ENCODE measurements at regions not wholly inside any gene's neighbourhood (a gene's known extent, or its start where the extent isn't known, plus 50 kb on each side); places are given as distances from the start of the nearest gene placed in this dataset.
"Not testable (repeated sequence)": the region's sequence is repeated elsewhere in the genome, so short reads cannot be mapped to it uniquely, and the experiment has no call there.

DNA sequence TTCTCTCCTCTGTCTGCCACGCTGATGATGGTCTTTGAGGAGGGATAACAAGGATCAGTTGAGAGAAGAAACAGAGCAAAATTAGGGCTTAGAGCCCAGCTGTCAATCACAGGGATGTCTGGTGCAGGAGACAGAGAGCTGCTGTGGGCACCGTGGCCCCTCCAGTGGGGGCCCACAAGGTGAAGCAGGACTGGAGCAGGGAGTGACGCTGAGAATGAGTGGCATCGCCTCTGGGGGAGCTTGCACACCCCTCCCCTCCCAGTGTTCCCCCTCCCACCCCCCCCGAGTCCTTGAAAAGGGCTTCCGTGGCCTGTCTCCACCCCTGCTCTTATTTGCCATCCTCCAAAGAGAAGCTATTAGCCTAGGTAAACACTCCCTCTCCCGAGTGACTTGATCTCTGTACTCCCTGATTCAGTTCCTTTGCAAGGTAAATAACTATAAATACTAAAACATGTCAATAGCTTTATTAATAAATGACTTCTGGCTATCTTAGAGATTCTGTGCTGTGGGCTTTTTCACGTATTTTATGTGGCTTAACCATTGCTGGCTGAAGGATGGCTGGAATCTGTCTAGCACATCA lies 440.0 kb downstream of the ZNF536 start:
- in situ Hi-C loops (cut with MboI; ENCODE audit: low pct_unique_long_range_greater_than_20kb, low sequenced_read_pairs, unreplicated experiment) = no loop called here
- DNase-seq (ENCODE audit: low spot score) = no peak
- TF ChIP-seq, protein P1, sequence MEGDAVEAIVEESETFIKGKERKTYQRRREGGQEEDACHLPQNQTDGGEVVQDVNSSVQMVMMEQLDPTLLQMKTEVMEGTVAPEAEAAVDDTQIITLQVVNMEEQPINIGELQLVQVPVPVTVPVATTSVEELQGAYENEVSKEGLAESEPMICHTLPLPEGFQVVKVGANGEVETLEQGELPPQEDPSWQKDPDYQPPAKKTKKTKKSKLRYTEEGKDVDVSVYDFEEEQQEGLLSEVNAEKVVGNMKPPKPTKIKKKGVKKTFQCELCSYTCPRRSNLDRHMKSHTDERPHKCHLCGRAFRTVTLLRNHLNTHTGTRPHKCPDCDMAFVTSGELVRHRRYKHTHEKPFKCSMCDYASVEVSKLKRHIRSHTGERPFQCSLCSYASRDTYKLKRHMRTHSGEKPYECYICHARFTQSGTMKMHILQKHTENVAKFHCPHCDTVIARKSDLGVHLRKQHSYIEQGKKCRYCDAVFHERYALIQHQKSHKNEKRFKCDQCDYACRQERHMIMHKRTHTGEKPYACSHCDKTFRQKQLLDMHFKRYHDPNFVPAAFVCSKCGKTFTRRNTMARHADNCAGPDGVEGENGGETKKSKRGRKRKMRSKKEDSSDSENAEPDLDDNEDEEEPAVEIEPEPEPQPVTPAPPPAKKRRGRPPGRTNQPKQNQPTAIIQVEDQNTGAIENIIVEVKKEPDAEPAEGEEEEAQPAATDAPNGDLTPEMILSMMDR (IDR thresholded peaks at IDR 0.05; ENCODE audit: extremely low read depth, insufficient read depth, missing control alignments) = no peak

DNA sequence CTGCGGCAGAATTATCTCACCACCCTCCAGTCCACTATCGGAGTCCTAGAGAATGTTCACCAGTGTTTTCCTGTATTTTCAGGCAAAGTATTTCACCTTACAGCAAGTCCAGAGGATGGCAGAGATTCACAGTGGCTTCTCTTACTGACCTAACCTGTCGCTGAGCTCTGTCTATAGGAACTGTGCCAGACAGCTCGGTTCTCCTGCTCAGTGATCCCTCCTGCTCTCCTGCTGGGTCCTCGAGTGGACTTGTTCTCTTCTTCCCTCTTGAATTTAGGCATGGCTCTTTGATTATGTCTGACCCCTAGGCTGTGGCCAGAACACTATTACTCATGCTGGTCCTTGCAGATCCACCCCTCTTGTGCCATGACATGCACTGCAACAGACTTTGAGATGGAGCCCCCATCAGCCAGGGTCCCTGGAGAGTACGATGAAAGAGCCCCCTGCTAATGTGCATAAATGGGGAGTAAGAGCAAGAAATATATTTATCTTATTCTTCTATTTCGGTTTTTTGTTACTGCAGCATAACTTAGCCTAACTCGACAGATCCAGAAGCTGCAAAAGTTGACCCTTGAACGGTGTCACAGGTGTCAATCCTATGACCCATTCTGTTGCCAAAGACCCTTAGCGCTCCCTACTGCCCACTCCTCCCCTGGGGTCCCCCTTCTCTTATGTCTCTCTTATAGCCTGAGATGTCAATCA lies 439.4 kb downstream of the ZNF536 start:
- TF ChIP-seq, protein P1 (IDR thresholded peaks at IDR 0.05; ENCODE audit: extremely low read depth, insufficient read depth, missing control alignments) = no peak
- DNase-seq (ENCODE audit: low spot score) = no peak
- in situ Hi-C loops (cut with MboI; ENCODE audit: low pct_unique_long_range_greater_than_20kb, low sequenced_read_pairs, unreplicated experiment) = no loop called here

DNA sequence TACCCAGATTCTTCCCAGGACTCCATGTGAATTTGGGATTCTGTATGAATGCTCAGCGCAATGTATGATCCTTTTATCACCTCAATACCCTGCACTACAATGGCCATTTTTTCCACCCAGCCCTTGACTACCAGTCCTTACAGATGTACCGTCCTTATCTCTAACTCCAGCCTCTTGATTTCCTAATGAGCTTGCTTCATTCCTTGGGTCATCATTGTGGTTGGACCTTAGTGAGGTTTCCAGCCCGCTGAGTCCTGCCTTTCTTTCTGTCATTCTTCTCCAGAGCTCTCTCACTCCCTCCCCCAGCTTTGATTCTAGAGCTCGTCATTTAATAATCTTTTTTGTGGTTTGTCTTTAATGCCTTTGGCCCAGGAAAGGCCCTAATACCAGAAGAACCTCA lies 438.5 kb downstream of the ZNF536 start:
- in situ Hi-C loops (cut with MboI; ENCODE audit: low pct_unique_long_range_greater_than_20kb, low sequenced_read_pairs, unreplicated experiment) = no loop called here
- no peak for DNase-seq (ENCODE audit: low spot score)
- TF ChIP-seq, protein P1 (IDR thresholded peaks at IDR 0.05; ENCODE audit: extremely low read depth, insufficient read depth, missing control alignments) = no peak

DNA sequence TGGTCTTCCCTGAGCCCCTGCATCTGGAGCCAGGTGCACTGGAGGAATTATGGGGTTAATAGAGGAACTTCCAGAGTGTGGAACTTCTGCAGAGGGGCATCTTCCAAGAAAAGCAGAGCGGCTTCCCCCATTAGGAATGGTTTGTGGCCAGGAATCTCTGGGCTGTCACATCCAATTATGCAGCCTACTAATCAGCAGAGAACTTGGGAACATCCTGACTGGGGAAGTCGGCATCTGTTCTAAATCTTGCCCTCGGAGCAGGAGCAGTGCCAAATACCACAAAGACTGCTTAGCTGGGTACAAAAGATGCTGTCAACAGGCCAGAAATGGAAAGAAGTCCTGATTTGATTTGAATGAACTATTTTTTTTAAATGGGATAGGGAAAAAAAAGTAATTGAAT lies 435.1 kb downstream of the ZNF536 start:
- in situ Hi-C loops (cut with MboI; ENCODE audit: low pct_unique_long_range_greater_than_20kb, low sequenced_read_pairs, unreplicated experiment) = no loop called here
- DNase-seq (ENCODE audit: low spot score) = no peak
- TF ChIP-seq, protein P1 (IDR thresholded peaks at IDR 0.05; ENCODE audit: extremely low read depth, insufficient read depth, missing control alignments) = no peak

DNA sequence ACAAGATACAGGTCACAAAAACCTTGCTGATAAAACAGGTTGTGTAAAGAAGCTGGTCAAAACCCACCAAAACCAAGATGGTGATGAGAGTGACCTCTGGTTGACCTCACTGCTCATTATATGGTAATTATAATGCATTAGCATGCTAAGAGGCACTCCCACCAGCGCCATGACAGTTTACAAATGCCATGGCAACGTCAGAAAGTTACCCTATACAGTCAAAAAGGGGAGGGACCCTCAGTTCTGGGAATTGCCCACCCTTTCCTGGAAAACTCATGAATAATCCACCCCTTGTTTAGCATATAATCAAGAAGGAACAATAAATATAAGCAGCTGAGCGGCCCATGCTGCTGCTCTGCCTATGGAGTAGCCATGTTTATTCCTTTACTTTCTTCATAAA lies 434.1 kb downstream of the ZNF536 start:
- no peak for DNase-seq (ENCODE audit: low spot score)
- in situ Hi-C loops (cut with MboI; ENCODE audit: low pct_unique_long_range_greater_than_20kb, low sequenced_read_pairs, unreplicated experiment) = no loop called here
- TF ChIP-seq, protein P1 (IDR thresholded peaks at IDR 0.05; ENCODE audit: extremely low read depth, insufficient read depth, missing control alignments) = no peak

DNA sequence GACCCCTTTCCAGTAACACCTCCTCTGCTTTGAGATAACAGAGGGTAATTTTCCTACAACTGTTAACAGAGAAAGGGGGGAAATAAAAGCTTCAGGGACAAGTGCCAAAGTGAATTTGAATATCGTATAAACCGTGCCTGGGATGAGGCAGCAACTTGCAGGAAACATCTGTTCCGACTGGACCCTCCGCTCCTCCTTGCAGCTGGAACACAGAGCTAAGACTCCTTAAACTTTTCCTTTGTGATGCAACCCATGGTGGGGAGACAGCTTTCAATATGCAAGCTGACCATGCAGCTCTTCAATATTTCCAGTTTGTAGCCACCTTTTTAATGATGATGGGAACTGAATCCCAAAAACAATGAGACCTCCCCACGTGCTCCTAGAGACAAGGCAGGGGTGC lies 432.6 kb downstream of the ZNF536 start:
- in situ Hi-C loops (cut with MboI; ENCODE audit: low pct_unique_long_range_greater_than_20kb, low sequenced_read_pairs, unreplicated experiment) = no loop called here
- DNase-seq (ENCODE audit: low spot score) = no peak
- TF ChIP-seq, protein P1 (IDR thresholded peaks at IDR 0.05; ENCODE audit: extremely low read depth, insufficient read depth, missing control alignments) = no peak

DNA sequence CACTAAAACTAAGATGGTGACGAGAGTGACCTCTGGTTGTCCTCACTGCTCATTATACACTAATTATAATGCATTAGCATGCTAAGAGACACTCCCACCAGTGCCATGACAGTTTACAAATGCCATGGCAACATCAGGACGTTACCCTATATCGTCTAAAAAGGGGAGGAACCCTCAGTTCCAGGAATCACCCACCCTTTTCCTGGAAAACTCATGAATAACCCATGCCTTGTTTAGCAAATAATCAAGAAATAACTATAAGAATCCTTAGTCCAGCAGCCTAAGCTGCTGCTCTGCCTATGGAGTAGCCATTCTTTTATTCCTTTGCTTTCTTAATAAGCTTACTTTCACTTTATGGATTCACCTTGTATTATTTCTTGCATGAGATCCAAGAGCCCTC lies 432.1 kb downstream of the ZNF536 start:
- DNase-seq (ENCODE audit: low spot score); in situ Hi-C loops (cut with MboI; ENCODE audit: low pct_unique_long_range_greater_than_20kb, low sequenced_read_pairs, unreplicated experiment): not testable (repeated sequence)
